NCI-H2029 (cell line): ENCODE measurements at regions not wholly inside any gene's neighbourhood (a gene's known extent, or its start where the extent isn't known, plus 50 kb on each side); places are given as distances from the start of the nearest gene placed in this dataset.

Experiments
- DNase-seq: peaks from one replicate; lab custom pipeline; 2025; lab: John Stamatoyannopoulos, UW

GRCh38 chr6:53744321-53744720 is 50.5 kb upstream of the LRRC1 start:
- peak; percentile 8 for DNase-seq

- no peak for DNase-seq
Observed at GRCh38 chr6:53741034-53741823, 53.6 kb upstream of the LRRC1 start.

GRCh38 chr6:53737746-53738145 is 57.1 kb upstream of the LRRC1 start:
- no peak for DNase-seq

GRCh38 chr6:53735896-53736295 is 58.9 kb upstream of the LRRC1 start:
- DNase-seq = no peak

- DNase-seq = no peak
Observed at GRCh38 chr6:53734473-53735299, 60.1 kb upstream of the LRRC1 start.

- DNase-seq = no peak
Observed at GRCh38 chr6:53731866-53732636, 62.8 kb upstream of the LRRC1 start.

- DNase-seq = no peak
Observed at GRCh38 chr6:53730767-53731166, 64.0 kb upstream of the LRRC1 start.

- DNase-seq = peak; percentile 18
Observed at GRCh38 chr6:53728570-53729194, 63.1 kb upstream of the KLHL31 start.

GRCh38 chr6:53727748-53728147 is 62.2 kb upstream of the KLHL31 start:
- DNase-seq = no peak

- DNase-seq = peak; percentile 66
Observed at GRCh38 chr6:53725791-53726575, 60.4 kb upstream of the KLHL31 start.

- DNase-seq = no peak
Observed at GRCh38 chr6:53724501-53724900, 58.9 kb upstream of the KLHL31 start.

GRCh38 chr6:53723331-53723730 is 57.8 kb upstream of the KLHL31 start:
- DNase-seq = no peak

- DNase-seq = no peak
Observed at GRCh38 chr6:53721766-53722165, 56.2 kb upstream of the KLHL31 start.

- DNase-seq = peak; percentile 90
Observed at GRCh38 chr6:53718597-53719460, 53.3 kb upstream of the KLHL31 start.

GRCh38 chr6:53717566-53717965 is 52.0 kb upstream of the KLHL31 start:
- DNase-seq = no peak

- DNase-seq = no peak
Observed at GRCh38 chr6:53715434-53715833, 49.9 kb upstream of the KLHL31 start.
